CD14-positive monocyte (primary cell): ENCODE measurements at regions not wholly inside any gene's neighbourhood (a gene's known extent, or its start where the extent isn't known, plus 50 kb on each side); places are given as distances from the start of the nearest gene placed in this dataset.

Source experiments
- DNase-seq, 3 donors: peaks; one replicate each; pipeline ENCODE4 v3.0.0-alpha.2; 2011 to 2022
- H2AFZ ChIP-seq: 2 replicates; pipeline ENCODE4 v1.6.0; 2012; ENCODE audit warnings: mild to moderate bottlenecking, low read depth, low read length, inconsistent platforms; ENCODE audit not compliant: insufficient read depth, poor library complexity, severe bottlenecking
- H3K27ac ChIP-seq, 2 donors: 1 replicate in 1 of 2; 2 replicates in 1 of 2; pipeline ENCODE4 v1.5.1; 2012 to 2013; ENCODE audit warnings: low read length in 2 of 2, control low read depth in 1 of 2, inconsistent platforms in 1 of 2, low read depth in 1 of 2, mild to moderate bottlenecking in 1 of 2
- H3K27me3 ChIP-seq, 2 donors: one replicate each; pipeline versions ENCODE4 v1.6.0 to v1.6.1; 2011 to 2013; ENCODE audit warnings: low read length in 2 of 2; ENCODE audit not compliant: control insufficient read depth in 2 of 2, insufficient read depth in 2 of 2
- H3K36me3 ChIP-seq, 2 donors: replicated peaks in 1 of 2; 1 replicate in 1 of 2; 2 replicates in 1 of 2; pipeline versions ENCODE4 v1.5.1 to v1.6.1; 2012 to 2013; ENCODE audit warnings: low read length in 2 of 2, control low read depth in 1 of 2, inconsistent platforms in 1 of 2, mild to moderate bottlenecking in 1 of 2; ENCODE audit not compliant: insufficient read depth in 2 of 2, control insufficient read depth in 1 of 2
- H3K4me1 ChIP-seq, 2 donors: 1 replicate in 1 of 2; 2 replicates in 1 of 2; pipeline versions ENCODE4 v1.5.1 to v1.6.1; 2012 to 2013; ENCODE audit warnings: low read length in 2 of 2, control low read depth in 1 of 2, inconsistent platforms in 1 of 2, mild to moderate bottlenecking in 1 of 2, moderate library complexity in 1 of 2; ENCODE audit not compliant: insufficient read depth in 2 of 2, control insufficient read depth in 1 of 2
- H3K4me2 ChIP-seq: replicated peaks from 2 replicates; pipeline ENCODE3; 2012; ENCODE audit warnings: low read length, moderate library complexity, mild to moderate bottlenecking; ENCODE audit not compliant: poor library complexity, severe bottlenecking; ENCODE audit errors: extremely low read depth
- H3K4me3 ChIP-seq, 3 experiments: fragments of 200-600 bp in 1 of 3; sonication (generic) in 1 of 3; replicated peaks in 1 of 3; 1 replicate in 2 of 3; 2 replicates in 1 of 3; pipeline ENCODE4 v1.5.1; 2011 to 2013; ENCODE audit warnings: low read length in 3 of 3, mild to moderate bottlenecking in 3 of 3, control low read depth in 2 of 3, low read depth in 2 of 3, inconsistent platforms in 1 of 3, moderate library complexity in 1 of 3
- H3K79me2 ChIP-seq: 2 replicates; pipeline ENCODE4 v1.6.0; 2012; ENCODE audit warnings: mild to moderate bottlenecking, control low read depth, inconsistent platforms, low read length, moderate library complexity; ENCODE audit not compliant: insufficient read depth
- H3K9ac ChIP-seq: 2 replicates; pipeline ENCODE4 v1.6.0; 2017; ENCODE audit warnings: low read length, mild to moderate bottlenecking; ENCODE audit not compliant: insufficient read depth, poor library complexity, severe bottlenecking
- H3K9me3 ChIP-seq, 2 donors: replicated peaks in 1 of 2; 1 replicate in 1 of 2; 2 replicates in 1 of 2; pipeline versions ENCODE4 v1.5.1 to v1.6.1; 2012 to 2013; ENCODE audit warnings: low read length in 2 of 2, control low read depth in 1 of 2; ENCODE audit not compliant: control insufficient read depth in 1 of 2, insufficient read depth in 1 of 2
- H4K20me1 ChIP-seq: 2 replicates; pipeline ENCODE4 v1.6.0; 2012; ENCODE audit warnings: mild to moderate bottlenecking, low read length, control low read depth, moderate library complexity; ENCODE audit not compliant: insufficient read depth
- H3K27ac Mint-ChIP-seq, 7 donors: one replicate each; pipeline ENCODE4 v1.8.0; 2020; ENCODE audit warnings: mild to moderate bottlenecking in 7 of 7, mixed read lengths in 7 of 7, moderate library complexity in 6 of 7, inconsistent platforms in 2 of 7
- H3K27me3 Mint-ChIP-seq, 3 donors: one replicate each; pipeline ENCODE4 v1.8.0; 2021 to 2022; ENCODE audit warnings: low read depth in 3 of 3, mild to moderate bottlenecking in 3 of 3, mixed read lengths in 3 of 3, moderate library complexity in 3 of 3, inconsistent platforms in 1 of 3
- H3K36me3 Mint-ChIP-seq, 2 donors: one replicate each; pipeline ENCODE4 v1.8.0; 2020; ENCODE audit warnings: mixed read lengths in 2 of 2, inconsistent platforms in 1 of 2, mild to moderate bottlenecking in 1 of 2
- H3K4me1 Mint-ChIP-seq: one replicate; pipeline ENCODE4 v1.8.0; 2020; ENCODE audit warnings: mild to moderate bottlenecking, mixed read lengths
- H3K4me3 Mint-ChIP-seq, 2 donors: one replicate each; pipeline ENCODE4 v1.8.0; 2020; ENCODE audit warnings: mild to moderate bottlenecking in 2 of 2, mixed read lengths in 2 of 2, moderate library complexity in 1 of 2
- H3K9me3 Mint-ChIP-seq, 7 donors: one replicate each; pipeline ENCODE4 v1.8.0; 2020 to 2022; ENCODE audit warnings: mixed read lengths in 7 of 7, mild to moderate bottlenecking in 6 of 7, moderate library complexity in 6 of 7, inconsistent platforms in 2 of 7
- WGBS: methylation state at CpG from one replicate; pipeline ENCODE4 v1.1.5; 2013; ENCODE audit warnings: missing lambda C conversion rate; ENCODE audit not compliant: insufficient coverage; 5-methylcytosine and 5-hydroxymethylcytosine counted together
- intact Hi-C, 2 donors: fragments of 100-400 bp; cut with micrococcal nuclease; formaldehyde crosslinking; loops; one replicate each; pipeline versions ENCODE4 v1.15.0 to v1.15.1; 2023
- TF ChIP-seq, protein P1 (sequence below): fragments of 200-600 bp; IDR thresholded peaks from one replicate; pipeline ENCODE4 v1.8.0; 2022; ENCODE audit warnings: antibody characterized with exemption, mild to moderate bottlenecking

GRCh38 chr3:104347291-104347690 is 1019.4 kb upstream of the ALCAM start:
- no peak overlapping the region for H2AFZ ChIP-seq
- H3K79me2 ChIP-seq: no peaks in the 10 kb centered on the region
- H3K27ac Mint-ChIP-seq: no peak overlapping the region
- H3K27me3 Mint-ChIP-seq: no peaks in the 10 kb centered on the region
- H3K4me2 ChIP-seq: no peak overlapping the region
- no peak overlapping the region for H3K27ac ChIP-seq
- H3K36me3 Mint-ChIP-seq: no peaks in the 10 kb centered on the region
- no peak for DNase-seq
- no CpG with 5 or more reads among the region's 1 CpG for WGBS
- H3K4me3 ChIP-seq: no peak overlapping the region
- no peaks in the 10 kb centered on the region for H3K36me3 ChIP-seq
- intact Hi-C loops: no loop called here
- peaks cover 0 to 4% of the 10 kb centered on the region in 2 donors for H3K9me3 ChIP-seq
- no peaks in the 10 kb centered on the region for H3K4me1 Mint-ChIP-seq
- H3K9ac ChIP-seq: no peak overlapping the region
- H4K20me1 ChIP-seq: no peaks in the 10 kb centered on the region
- H3K4me3 Mint-ChIP-seq: no peak overlapping the region
- TF ChIP-seq, protein P1, sequence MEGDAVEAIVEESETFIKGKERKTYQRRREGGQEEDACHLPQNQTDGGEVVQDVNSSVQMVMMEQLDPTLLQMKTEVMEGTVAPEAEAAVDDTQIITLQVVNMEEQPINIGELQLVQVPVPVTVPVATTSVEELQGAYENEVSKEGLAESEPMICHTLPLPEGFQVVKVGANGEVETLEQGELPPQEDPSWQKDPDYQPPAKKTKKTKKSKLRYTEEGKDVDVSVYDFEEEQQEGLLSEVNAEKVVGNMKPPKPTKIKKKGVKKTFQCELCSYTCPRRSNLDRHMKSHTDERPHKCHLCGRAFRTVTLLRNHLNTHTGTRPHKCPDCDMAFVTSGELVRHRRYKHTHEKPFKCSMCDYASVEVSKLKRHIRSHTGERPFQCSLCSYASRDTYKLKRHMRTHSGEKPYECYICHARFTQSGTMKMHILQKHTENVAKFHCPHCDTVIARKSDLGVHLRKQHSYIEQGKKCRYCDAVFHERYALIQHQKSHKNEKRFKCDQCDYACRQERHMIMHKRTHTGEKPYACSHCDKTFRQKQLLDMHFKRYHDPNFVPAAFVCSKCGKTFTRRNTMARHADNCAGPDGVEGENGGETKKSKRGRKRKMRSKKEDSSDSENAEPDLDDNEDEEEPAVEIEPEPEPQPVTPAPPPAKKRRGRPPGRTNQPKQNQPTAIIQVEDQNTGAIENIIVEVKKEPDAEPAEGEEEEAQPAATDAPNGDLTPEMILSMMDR: no peak
- H3K4me1 ChIP-seq: no peaks in the 10 kb centered on the region
- peaks cover 0 to 6% (median 1%) of the 10 kb centered on the region in 7 donors for H3K9me3 Mint-ChIP-seq
- H3K27me3 ChIP-seq: no peaks in the 10 kb centered on the region

DNA sequence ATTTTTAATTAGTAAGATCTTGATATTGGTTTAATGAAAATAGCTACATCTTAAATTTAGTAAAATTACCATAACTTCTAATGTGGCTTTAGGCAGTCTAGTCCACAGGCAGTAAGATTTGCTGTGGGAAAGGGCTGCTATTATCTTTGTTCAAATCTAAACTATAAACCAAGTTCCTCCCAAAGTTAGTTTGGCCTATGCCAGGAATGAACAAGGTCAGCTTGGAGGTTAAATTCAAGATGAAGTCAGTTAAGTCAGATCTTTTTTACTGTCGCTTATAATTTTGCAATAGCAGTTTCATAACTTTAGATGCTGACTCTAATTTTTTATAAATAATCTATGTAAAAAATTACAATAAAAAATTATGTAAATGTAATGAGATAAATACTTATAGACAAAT is 1016.9 kb upstream of the ALCAM start:
- no CpG with 5 or more reads among the region's 1 CpG for WGBS
- Mint-ChIP-seq H3K36me3 (no peaks in the 10 kb centered on the region), H3K27me3 (peaks cover 0 to 2% (median 0%) of the 10 kb centered on the region in 3 donors), H3K27ac (no peak overlapping the region), H3K4me3 (no peak overlapping the region), H3K4me1 (no peaks in the 10 kb centered on the region), H3K9me3 (peaks cover 0 to 10% (median 6%) of the 10 kb centered on the region in 7 donors)
- Histone ChIP-seq H3K79me2 (no peaks in the 10 kb centered on the region), H3K27ac (no peak overlapping the region), H3K4me3 (no peak overlapping the region), H3K36me3 (no peaks in the 10 kb centered on the region), H2AFZ (no peak overlapping the region), H3K9me3 (peaks cover 7 to 13% of the 10 kb centered on the region in 2 donors), H3K4me2 (no peak overlapping the region), H3K4me1 (no peaks in the 10 kb centered on the region), H4K20me1 (no peaks in the 10 kb centered on the region), H3K27me3 (no peaks in the 10 kb centered on the region), H3K9ac (no peak overlapping the region)
- TF ChIP-seq, protein P1: no peak
- intact Hi-C loops: no loop called here
- no peak for DNase-seq
